ENCODE measurements at regions not wholly inside any gene's neighbourhood (a gene's known extent, or its start where the extent isn't known, plus 50 kb on each side); places are given as distances from the start of the nearest gene placed in this dataset.

DNA sequence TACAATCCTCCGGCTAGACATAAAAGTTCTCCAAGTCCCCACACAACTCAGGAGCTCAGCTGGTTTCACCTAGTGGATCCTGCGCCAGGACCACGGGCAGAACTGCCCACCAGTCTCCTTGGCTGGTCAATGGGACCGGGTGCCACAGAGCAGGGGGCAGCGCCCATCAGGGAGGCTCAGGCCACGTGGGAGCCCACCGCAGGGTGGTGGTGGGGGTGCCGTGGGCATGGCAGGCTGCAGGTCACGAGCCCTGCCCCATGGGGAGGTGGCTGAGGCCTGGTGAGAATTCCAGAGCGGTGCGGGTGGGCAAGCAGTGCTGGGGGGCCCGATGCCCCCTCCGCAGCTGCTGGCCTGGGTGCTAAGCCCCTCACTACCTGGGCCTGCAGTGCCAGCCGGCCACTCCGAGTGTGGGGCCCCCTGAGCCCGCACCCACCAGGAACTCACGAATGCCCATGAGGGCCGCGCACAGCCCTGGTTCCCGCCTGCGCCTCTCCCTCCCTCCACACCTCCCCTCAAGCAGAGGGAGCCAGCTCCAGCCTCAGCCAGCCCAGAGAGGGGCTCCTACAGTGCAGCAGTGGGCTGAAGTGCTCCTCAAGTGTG is 1091.9 kb upstream of the TENM4 start:
- H3K79me1 ChIP-seq (ENCODE audit: low read depth, low read length): no peaks in the 10 kb centered on the region
- WGBS, 2 experiments (ENCODE audit: extremely low coverage in 1 of 2, insufficient coverage in 1 of 2, insufficient read length in 1 of 2, insufficient replicate concordance in 2 of 2, low coverage in 1 of 2, low lambda C conversion rate in 2 of 2, missing lambda C conversion rate in 1 of 2): 84% methylated on average over 11 of the region's 21 CpGs; no CpG with 5 or more reads in 1 of the 2 experiments
- H3K23me2 ChIP-seq (ENCODE audit: low read depth, low read length): no peaks in the 10 kb centered on the region
- no peak overlapping the region for H2BK15ac ChIP-seq (ENCODE audit: low read length)
- ChIA-PET CTCF (ENCODE audit: partially characterized antibody) (no interaction called here), POLR2A (ENCODE audit: partially characterized antibody) (no interaction called here)
- H4K8ac ChIP-seq (ENCODE audit: extremely low read depth, insufficient read depth, low read length): no peak overlapping the region
- no peak overlapping the region for H3K18ac ChIP-seq (ENCODE audit: extremely low read depth, low read length)
- H2BK20ac ChIP-seq (ENCODE audit: low read length): no peak overlapping the region
- peaks cover 8 to 16% of the 10 kb centered on the region in 2 experiments for H3K9me3 ChIP-seq (ENCODE audit: insufficient read depth in 2 of 2, low read depth in 1 of 2, low read length in 1 of 2)
- FAIRE-seq (no peak), DNase-seq (ENCODE audit: low read depth in 1 of 2, low spot score in 2 of 2) (no peak)
- H4K5ac ChIP-seq (ENCODE audit: insufficient read length, low read depth, low read length): no peak overlapping the region
- H4K91ac ChIP-seq (replicated peaks; ENCODE audit: insufficient read length, low read length): no peak overlapping the region
- H3K4me3 ChIP-seq (ENCODE audit: extremely low read depth in 1 of 4, insufficient read depth in 2 of 4, low read depth in 3 of 4, low read length in 4 of 4): no peak overlapping the region
- no peak overlapping the region for H2AFZ ChIP-seq (ENCODE audit: low read length)
- H4K20me1 ChIP-seq (replicated peaks in 1 of 2; ENCODE audit: control insufficient read depth in 1 of 2, insufficient read depth in 2 of 2, low read length in 2 of 2): no peaks in the 10 kb centered on the region
- H2BK120ac ChIP-seq (replicated peaks; ENCODE audit: low read depth, low read length): no peak overlapping the region
- no peak overlapping the region for H3K27ac ChIP-seq (ENCODE audit: low read depth, low read length)
- no peak overlapping the region for H3K4me2 ChIP-seq (ENCODE audit: insufficient read depth in 1 of 2, low read depth in 2 of 2, low read length in 2 of 2)
- TF ChIP-seq GABPA (IDR thresholded peaks at IDR 0.05; ENCODE audit: borderline replicate concordance, insufficient read depth, low read length): no peak
- no peak for TF ChIP-seq YY1 (IDR thresholded peaks at IDR 0.05; ENCODE audit: low read depth, low read length)
- TF ChIP-seq CBX5 (IDR thresholded peaks at IDR 0.05; ENCODE audit: low read depth, low read length): no peak
- TF ChIP-seq, protein P1, sequence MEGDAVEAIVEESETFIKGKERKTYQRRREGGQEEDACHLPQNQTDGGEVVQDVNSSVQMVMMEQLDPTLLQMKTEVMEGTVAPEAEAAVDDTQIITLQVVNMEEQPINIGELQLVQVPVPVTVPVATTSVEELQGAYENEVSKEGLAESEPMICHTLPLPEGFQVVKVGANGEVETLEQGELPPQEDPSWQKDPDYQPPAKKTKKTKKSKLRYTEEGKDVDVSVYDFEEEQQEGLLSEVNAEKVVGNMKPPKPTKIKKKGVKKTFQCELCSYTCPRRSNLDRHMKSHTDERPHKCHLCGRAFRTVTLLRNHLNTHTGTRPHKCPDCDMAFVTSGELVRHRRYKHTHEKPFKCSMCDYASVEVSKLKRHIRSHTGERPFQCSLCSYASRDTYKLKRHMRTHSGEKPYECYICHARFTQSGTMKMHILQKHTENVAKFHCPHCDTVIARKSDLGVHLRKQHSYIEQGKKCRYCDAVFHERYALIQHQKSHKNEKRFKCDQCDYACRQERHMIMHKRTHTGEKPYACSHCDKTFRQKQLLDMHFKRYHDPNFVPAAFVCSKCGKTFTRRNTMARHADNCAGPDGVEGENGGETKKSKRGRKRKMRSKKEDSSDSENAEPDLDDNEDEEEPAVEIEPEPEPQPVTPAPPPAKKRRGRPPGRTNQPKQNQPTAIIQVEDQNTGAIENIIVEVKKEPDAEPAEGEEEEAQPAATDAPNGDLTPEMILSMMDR (IDR thresholded peaks at IDR 0.05; ENCODE audit: control extremely low read depth in 1 of 3, insufficient read depth in 1 of 3, low read depth in 1 of 3, low read length in 3 of 3): no peak
- no peak for TF ChIP-seq JUND (IDR thresholded peaks at IDR 0.05; ENCODE audit: low read length)
- no peak for TF ChIP-seq RAD21 (IDR thresholded peaks at IDR 0.05 in 1 of 2, conservative IDR thresholded peaks at IDR 0.05 in 1 of 2; ENCODE audit: low read depth in 2 of 2, low read length in 2 of 2)
- TF ChIP-seq GTF2F1 (IDR thresholded peaks at IDR 0.05; ENCODE audit: borderline replicate concordance, low read depth, low read length): no peak
- no peak for TF ChIP-seq MAFK (IDR thresholded peaks at IDR 0.05; ENCODE audit: low read depth, low read length)
- no peak for TF ChIP-seq TAF1 (IDR thresholded peaks at IDR 0.05; ENCODE audit: low read depth, low read length)
- TF ChIP-seq SP2 (IDR thresholded peaks at IDR 0.05; ENCODE audit: low read length): no peak
- H3K36me3 ChIP-seq (ENCODE audit: control insufficient read depth in 2 of 4, insufficient read depth in 4 of 4, low read length in 3 of 4): no peaks in the 10 kb centered on the region
- no peaks in the 10 kb centered on the region for H3K27me3 ChIP-seq (replicated peaks in 1 of 4; ENCODE audit: control insufficient read depth in 3 of 4, extremely low read depth in 1 of 4, insufficient read depth in 3 of 4, low read length in 3 of 4)
- no peak overlapping the region for H2BK5ac ChIP-seq (ENCODE audit: low read depth, low read length)
- H3K23ac ChIP-seq (ENCODE audit: insufficient read length): no peak overlapping the region
- no peak overlapping the region for H3K56ac ChIP-seq (replicated peaks; ENCODE audit: insufficient read length, low read depth, low read length)
- no peak overlapping the region for H3K4ac ChIP-seq (replicated peaks; ENCODE audit: insufficient read length, low read depth, low read length)
- H2BK12ac ChIP-seq (ENCODE audit: low read depth, low read length): no peak overlapping the region
- no peak overlapping the region for H3K14ac ChIP-seq (ENCODE audit: insufficient read length)
- no peaks in the 10 kb centered on the region for H3K4me1 ChIP-seq (replicated peaks in 1 of 4; ENCODE audit: control insufficient read depth in 3 of 4, insufficient read depth in 4 of 4, low read length in 3 of 4)
- no peak overlapping the region for H2AK5ac ChIP-seq (ENCODE audit: low read depth, low read length)
- no peak overlapping the region for H3K9ac ChIP-seq (replicated peaks in 1 of 4; ENCODE audit: extremely low read depth in 1 of 4, low read depth in 3 of 4, low read length in 3 of 4)
- H3K79me2 ChIP-seq (ENCODE audit: control insufficient read depth in 1 of 2, insufficient read depth in 2 of 2, low read length in 2 of 2): no peaks in the 10 kb centered on the region

Measured in H1 (cell line).